Astrocyte (in vitro differentiated cells and primary cell): ENCODE measurements at regions not wholly inside any gene's neighbourhood (a gene's known extent, or its start where the extent isn't known, plus 50 kb on each side); places are given as distances from the start of the nearest gene placed in this dataset.

ENCODE experiments used
- EZH2 ChIP-seq: IDR thresholded peaks from 2 replicates; pipeline ENCODE4 v1.6.1; 2012; ENCODE audit warnings: mild to moderate bottlenecking, low read length, inconsistent platforms; ENCODE audit not compliant: insufficient read depth
- TF ChIP-seq, protein P1 (sequence below): IDR thresholded peaks from 2 replicates; pipeline ENCODE4 v1.5.1; 2011; ENCODE audit warnings: low read depth, mild to moderate bottlenecking, inconsistent platforms, low read length, moderate library complexity; ENCODE audit not compliant: insufficient read depth

DNA sequence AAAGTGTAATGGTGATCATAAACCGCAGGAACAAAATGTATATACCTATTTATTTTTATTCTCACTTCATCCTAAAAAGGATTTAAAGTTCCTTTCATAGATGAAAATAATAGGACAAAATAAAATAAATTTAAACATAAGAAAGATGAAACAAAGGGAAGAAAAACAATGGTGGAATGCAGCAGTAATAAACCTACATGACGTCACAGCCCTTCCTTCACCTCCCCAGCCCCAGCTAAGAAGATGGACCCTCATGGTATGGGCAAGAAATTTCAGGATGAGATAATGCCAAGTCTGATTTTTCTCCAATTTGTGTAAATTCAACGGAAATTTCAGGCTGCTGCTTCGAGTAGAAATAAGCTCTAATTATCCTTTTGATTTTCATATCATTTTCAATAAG lies 381.0 kb downstream of the LRIG3 start:
- TF ChIP-seq, protein P1, sequence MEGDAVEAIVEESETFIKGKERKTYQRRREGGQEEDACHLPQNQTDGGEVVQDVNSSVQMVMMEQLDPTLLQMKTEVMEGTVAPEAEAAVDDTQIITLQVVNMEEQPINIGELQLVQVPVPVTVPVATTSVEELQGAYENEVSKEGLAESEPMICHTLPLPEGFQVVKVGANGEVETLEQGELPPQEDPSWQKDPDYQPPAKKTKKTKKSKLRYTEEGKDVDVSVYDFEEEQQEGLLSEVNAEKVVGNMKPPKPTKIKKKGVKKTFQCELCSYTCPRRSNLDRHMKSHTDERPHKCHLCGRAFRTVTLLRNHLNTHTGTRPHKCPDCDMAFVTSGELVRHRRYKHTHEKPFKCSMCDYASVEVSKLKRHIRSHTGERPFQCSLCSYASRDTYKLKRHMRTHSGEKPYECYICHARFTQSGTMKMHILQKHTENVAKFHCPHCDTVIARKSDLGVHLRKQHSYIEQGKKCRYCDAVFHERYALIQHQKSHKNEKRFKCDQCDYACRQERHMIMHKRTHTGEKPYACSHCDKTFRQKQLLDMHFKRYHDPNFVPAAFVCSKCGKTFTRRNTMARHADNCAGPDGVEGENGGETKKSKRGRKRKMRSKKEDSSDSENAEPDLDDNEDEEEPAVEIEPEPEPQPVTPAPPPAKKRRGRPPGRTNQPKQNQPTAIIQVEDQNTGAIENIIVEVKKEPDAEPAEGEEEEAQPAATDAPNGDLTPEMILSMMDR: no peak
- TF ChIP-seq EZH2: no peak
